NCI-H2081 (cell line): ENCODE measurements at regions not wholly inside any gene's neighbourhood (a gene's known extent, or its start where the extent isn't known, plus 50 kb on each side); places are given as distances from the start of the nearest gene placed in this dataset.
A peak's percentile ranks its signal among the peaks of the same experiment; 100 is the strongest.

Experiments
- DNase-seq, 2 experiments: peaks; one replicate each; lab custom pipeline; 2025; lab: John Stamatoyannopoulos, UW

- peak in 1 of 2 experiments; percentile 19 for DNase-seq
Measured at GRCh38 chr2:185145316-185146121, 547.2 kb downstream of the ZNF804A start.

- peak in 1 of 2 experiments; percentile 22 for DNase-seq
Measured at GRCh38 chr2:185147361-185147760, 549.0 kb downstream of the ZNF804A start.

- no peak for DNase-seq
Measured at GRCh38 chr2:185152186-185152585, 553.9 kb downstream of the ZNF804A start.

- DNase-seq = no peak
Measured at GRCh38 chr2:185161701-185162100, 563.4 kb downstream of the ZNF804A start.

GRCh38 chr2:185174353-185174752 lies 564.3 kb upstream of the FSIP2 start:
- no peak for DNase-seq

- DNase-seq = peak in 1 of 2 experiments; percentile 57
Measured at GRCh38 chr2:185179743-185180142, 558.9 kb upstream of the FSIP2 start.

- peak in 1 of 2 experiments; percentile 22 for DNase-seq
Measured at GRCh38 chr2:185181901-185182300, 556.7 kb upstream of the FSIP2 start.

- no peak for DNase-seq
Measured at GRCh38 chr2:185185044-185185443, 553.6 kb upstream of the FSIP2 start.

- DNase-seq = no peak
Measured at GRCh38 chr2:185187421-185187820, 551.2 kb upstream of the FSIP2 start.

- no peak for DNase-seq
Measured at GRCh38 chr2:185188656-185189055, 549.9 kb upstream of the FSIP2 start.

- peak; percentile 71 to 89 for DNase-seq
Measured at GRCh38 chr2:185201063-185201462, 537.5 kb upstream of the FSIP2 start.

GRCh38 chr2:185202381-185202780 lies 536.2 kb upstream of the FSIP2 start:
- DNase-seq = no peak

GRCh38 chr2:185202945-185203528 lies 535.6 kb upstream of the FSIP2 start:
- no peak for DNase-seq

GRCh38 chr2:185208261-185208660 lies 530.3 kb upstream of the FSIP2 start:
- peak; percentile 47 to 67 for DNase-seq

GRCh38 chr2:185215497-185215896 lies 523.1 kb upstream of the FSIP2 start:
- DNase-seq = no peak

- no peak for DNase-seq
Measured at GRCh38 chr2:185219981-185220380, 518.6 kb upstream of the FSIP2 start.

- no peak for DNase-seq
Measured at GRCh38 chr2:185222311-185222710, 516.3 kb upstream of the FSIP2 start.

GRCh38 chr2:185227391-185227790 lies 511.2 kb upstream of the FSIP2 start:
- no peak for DNase-seq

GRCh38 chr2:185239491-185239890 lies 499.1 kb upstream of the FSIP2 start:
- no peak for DNase-seq

GRCh38 chr2:185240796-185241195 lies 497.8 kb upstream of the FSIP2 start:
- DNase-seq = no peak

- DNase-seq = no peak
Measured at GRCh38 chr2:185241556-185241955, 497.0 kb upstream of the FSIP2 start.

- no peak for DNase-seq
Measured at GRCh38 chr2:185242462-185242861, 496.1 kb upstream of the FSIP2 start.

- DNase-seq = no peak
Measured at GRCh38 chr2:185245216-185245615, 493.4 kb upstream of the FSIP2 start.

GRCh38 chr2:185245806-185246205 lies 492.8 kb upstream of the FSIP2 start:
- no peak for DNase-seq
